Smooth muscle cell of the brain vasculature (primary cell): ENCODE measurements at regions not wholly inside any gene's neighbourhood (a gene's known extent, or its start where the extent isn't known, plus 50 kb on each side); places are given as distances from the start of the nearest gene placed in this dataset.

Experiments
- DNase-seq: peaks from one replicate; pipeline ENCODE4 v3.0.0-alpha.2; 2012; ENCODE audit warnings: low read depth, low spot score

DNA sequence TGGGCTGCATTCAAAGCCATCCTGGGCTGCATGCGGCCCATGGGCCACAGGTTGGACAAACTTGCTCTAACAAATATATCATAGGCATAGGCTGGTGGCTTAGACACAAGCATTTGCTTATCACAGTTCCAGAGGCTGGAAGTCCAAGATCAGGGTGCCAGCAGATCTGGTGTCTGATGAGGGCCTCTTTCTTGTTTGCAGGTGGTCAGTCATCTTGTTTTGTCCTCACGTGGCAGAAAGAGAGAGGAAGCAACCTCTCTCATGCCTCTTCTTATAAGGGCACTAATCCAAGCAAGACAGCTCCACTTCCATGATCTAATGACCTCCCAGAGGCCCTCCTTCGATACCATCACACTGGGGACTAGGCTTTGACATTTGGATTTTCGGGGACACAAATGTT is 238.7 kb upstream of the TNRC6C start:
- no peak for DNase-seq

DNA sequence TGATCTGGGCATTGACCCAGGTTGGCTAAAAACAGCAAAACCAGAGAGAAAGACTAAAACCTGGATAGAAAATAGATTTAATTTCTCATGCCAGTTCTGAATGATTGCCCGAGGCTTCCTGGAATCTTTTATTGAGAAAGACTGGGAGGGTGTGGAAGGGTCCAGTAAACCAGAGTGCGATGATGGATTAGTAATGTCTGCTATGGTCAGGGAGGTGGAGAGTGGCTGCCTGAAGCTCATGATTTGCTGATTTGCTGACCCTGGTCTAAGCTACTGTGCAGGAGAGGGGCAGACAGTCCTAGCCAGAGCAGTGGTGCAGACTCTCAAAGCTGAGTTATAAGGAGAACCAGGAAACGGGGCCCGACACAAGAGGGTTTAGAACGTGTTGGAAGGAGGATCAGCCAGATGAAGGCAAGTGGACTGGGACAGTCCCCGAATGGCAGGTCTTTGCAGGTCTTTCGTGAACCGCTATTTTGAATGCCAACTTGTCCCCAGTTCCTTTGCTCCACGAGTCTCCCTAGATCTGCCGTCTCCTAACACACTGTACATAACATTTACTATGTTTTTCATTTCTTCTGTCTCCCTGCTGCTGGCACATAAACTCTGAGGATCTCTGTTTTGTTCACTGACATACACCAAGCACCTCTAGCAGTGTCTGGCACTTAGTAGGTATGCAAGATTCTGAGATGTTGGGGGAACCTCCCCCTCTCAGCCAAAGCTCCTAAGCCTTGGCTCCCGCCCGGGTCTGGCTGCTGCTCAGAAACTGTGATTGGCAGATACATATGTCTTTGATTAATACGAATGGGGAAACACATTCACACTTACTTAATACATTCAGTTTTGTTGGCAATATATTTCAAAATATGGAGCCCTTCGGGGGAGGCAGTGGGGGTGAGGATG is 237.3 kb upstream of the TNRC6C start:
- no peak for DNase-seq

DNA sequence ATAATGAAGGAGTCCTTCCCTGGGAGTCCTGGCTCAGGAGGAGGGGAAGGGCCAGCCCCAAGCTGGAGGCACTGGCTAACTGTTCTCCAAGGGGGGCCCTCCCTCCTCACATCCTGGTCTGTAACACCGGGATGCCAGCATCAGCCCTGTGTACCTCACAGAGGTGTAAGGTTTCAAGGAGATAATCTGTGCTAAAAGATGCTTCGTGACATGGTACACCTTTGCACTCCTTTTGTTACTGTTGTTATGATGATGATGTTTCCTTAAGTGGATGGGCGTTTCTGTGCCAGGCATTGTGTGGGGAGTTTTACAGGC is 236.7 kb upstream of the TNRC6C start:
- DNase-seq = no peak

DNA sequence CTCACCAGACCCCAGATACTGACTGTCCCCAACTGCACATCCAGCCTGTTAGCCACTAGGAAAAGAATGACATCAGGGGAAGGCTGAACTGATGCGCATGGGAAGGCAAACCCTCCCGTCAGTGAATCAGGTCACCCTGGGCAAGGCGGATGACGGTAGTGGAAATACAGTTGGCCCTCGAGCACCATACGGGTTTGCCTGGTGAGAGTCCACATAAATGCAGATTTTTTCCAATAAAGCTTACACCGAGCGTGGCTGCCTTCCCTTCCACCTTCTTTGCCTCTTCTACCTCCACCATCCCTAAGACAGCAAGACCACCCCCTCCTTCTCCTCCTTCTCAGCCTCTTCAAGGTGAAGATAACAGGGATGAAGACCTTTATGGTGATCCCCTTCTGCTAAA is 236.1 kb upstream of the TNRC6C start:
- no peak for DNase-seq

DNA sequence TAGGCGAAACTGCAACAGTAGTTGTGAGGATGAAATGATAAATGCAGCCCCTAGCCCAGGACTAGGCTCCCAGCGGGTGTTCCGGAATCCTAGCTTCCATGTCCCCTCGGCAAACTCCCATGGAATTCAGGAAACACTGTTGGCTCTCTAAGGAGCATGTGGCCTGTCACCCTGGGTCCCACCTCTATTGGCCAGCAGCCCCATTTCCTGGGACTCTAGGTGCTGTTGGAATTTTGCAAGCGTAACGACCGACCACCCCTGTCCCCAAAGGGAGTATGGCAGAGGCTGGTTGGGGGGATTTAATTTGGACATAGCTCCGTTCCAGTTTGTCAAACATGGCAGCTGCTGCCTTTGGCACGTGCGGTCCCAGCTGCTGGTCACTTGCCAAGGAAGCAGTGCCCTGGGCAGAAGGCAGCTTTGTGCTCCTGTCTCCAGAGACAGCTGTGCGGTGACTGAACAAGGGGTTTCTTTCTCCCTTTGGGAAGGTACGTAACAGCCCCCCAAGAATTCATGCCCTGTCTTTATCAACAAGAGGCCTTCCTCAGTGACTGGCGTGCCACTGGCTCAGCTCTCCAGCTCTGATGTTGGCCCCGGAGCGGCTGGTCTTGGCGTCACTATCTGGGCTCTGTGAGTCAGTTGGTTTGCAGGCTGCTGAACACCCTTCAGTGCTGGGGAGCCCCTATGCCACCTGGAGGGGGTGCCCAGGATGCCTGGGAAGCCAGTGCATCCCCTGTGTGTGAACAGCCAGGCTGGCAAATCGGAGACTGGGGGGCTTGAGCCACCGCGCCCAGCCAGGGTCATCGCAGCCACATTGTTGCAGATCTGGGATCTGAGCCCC is 235.2 kb upstream of the TNRC6C start:
- DNase-seq = no peak

DNA sequence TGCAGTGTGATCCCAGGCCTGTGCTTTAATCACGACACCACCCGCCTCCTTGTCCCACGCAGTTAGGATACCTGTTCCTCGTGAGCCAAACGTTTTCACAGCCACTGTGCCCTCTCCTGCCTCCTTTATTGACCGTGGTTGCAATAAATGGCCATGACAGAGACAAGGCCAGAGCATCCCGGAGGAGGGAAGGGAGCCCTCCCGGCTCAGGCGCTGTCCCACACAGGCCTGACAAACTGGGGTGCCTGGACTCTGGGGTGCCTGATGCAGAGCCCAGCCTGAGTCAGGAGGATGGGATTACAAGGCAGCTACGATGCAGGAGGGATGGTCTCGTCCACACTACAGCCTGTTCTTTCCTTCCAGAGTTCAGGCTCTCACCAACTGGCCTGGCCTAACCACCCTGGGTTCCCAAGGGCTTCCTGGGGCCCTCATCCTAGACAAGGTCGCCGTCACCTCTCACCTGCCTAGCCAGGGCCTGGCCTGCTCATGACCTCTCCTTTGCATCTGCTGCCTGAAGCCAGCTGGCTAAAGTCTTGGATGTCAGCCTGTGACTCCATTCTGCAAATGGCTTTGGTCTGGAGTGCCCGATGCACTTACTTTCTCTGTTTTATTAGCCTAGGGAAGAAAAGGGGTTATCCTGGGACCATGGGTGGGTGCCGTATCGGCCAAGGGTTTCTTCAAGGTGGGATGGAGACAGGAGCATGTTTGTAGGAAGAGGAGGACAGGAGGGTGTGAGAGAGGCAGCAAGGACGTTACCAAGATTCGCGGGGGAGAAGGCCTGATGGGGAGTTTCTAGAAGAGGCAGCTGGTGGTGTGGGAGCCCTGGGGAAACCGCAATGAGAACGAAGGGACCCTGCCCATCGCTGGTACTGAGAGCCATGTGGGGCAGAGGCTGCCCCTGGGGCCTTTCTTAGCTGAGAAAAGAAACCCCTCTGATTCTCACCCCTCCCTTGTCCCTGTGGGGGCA is 234.3 kb upstream of the TNRC6C start:
- no peak for DNase-seq

DNA sequence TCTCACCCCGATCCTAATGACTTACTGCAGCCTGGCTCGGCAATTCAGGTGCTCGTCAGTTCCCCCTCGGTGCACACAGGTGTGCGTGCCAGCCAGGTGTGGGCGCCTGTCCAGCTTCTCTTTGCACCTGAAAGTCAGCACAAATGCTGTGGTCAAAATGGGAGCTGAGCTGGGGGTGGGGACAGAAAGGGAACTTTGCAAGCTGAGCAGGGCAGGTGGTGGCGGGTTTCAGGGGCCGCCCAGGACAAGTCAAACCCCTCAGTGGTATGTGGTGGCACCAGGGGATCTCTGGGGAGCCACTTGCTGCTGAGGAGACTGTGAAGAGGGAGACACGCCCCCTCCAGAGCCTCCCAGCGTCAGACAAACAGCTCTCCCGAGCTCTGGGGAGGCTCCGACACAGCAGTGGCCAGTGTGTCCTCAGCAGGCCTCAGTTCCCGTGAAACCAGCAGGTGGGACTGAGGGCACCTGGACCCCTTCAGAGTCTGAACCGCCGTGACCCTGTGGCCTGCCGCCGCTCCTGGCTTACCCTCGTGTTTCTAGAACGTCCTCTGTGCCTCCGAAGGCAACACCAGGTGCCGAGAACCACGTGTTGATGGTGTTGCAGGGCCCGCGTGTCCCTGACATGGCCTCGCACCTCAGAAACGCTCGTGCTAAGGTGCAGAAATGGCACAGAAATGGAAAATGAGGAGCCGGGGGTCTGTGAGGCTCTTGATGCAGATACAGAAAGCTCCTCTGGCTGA is 233.5 kb upstream of the TNRC6C start:
- DNase-seq = no peak

DNA sequence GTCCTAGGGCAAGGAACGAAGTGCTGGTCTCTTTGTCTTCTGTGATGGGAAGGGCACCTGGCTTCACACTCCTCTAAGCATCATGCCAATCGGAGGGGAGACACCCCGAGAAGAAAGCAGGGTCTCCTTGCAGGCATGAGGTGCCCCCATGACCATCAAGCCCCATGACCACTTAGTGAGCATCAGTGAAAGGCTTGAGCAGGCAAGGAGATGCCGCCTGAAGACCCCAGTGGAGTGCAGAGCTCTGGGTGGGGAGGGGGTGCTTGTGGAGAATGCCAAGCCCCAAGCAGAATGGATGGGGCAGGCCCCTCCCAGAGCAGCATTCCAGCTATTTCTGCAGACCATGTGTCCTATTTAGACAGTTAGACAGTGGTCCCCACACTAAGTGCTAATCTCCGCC is 232.7 kb upstream of the TNRC6C start:
- no peak for DNase-seq

DNA sequence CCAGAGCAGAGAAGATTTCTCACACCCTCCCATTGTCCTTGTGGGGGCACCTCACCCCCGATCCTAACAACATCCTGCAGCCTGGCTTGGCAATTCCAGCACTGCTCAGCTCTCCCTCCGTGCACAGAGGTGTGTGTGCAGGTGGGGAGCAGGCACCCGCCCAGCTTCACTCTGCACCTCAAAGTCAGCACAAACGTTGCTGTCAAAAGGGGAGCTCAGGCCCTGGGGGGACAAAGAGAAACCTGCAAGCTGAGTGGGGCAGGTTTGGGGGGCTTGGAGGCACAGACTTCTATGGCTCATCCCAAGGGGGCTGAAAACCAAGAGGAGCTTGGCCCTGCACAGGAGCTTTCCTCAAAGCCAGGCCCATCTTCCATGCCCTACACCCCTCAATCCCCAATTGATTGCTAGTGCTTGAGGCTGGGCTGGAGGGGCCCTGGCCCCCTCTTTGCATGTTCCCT is 231.9 kb upstream of the TNRC6C start:
- no peak for DNase-seq

DNA sequence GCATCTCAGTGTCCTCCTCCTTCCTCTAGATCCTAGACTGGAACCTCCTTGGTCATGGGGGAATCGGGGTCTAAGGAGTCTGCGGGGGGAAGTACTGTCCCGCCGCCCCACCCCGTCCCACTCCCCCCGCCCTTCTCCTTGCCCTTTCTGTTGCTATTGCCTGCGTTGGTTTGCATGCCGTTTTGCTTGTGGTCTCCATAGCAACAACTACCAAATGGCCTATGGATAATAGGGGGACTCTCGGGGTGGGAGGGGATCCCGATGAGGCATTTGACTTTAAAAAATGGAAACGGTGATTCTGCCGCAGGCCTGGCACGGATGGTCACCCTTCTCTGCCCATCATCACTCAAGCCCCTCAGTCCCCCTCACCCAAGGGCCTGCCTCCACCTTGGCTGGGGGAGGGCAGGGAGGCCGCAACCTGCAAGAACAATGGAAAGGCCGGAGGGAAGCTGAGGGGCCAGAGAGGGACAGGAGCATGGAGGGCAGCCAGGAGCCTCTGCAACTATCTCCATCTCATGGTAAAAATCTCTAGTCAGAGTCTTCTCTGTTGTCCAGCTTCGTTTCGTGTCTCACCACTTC is 231.4 kb upstream of the TNRC6C start:
- DNase-seq = no peak

DNA sequence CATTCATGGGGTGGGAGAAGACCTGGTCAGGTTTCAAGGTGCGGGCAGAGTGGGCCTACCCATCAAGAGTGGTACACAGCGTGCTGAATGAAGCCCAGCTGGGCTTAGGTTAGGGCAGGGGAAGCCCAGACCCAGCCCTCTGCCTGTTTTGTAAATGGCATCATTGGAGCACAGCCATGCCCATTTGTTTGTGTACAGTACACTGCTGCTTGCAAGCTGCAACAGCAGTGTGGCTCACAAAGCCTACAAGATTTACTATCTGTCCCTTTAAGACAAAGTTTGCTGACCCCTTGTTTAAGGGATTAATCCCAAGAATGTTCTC is 230.1 kb upstream of the TNRC6C start:
- DNase-seq = no peak

DNA sequence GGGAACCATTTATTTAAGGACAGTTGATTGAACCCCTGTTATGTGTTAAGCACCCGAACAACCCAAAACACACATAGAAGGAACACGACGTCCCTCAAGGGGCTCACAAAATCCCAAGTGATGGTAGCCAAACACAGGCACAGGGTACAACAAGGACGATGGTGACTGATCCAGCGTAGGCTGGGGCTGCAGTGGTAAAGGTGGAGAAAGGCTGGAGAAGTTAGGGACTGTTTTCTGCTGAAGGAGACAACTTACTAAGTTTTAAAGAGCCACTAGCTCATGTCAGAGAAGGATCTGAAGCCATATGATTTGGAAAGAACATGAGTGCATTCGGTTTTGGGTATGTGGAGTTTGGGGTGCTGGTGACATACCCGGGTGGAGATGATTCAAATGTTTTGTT is 229.6 kb upstream of the TNRC6C start:
- DNase-seq = no peak

DNA sequence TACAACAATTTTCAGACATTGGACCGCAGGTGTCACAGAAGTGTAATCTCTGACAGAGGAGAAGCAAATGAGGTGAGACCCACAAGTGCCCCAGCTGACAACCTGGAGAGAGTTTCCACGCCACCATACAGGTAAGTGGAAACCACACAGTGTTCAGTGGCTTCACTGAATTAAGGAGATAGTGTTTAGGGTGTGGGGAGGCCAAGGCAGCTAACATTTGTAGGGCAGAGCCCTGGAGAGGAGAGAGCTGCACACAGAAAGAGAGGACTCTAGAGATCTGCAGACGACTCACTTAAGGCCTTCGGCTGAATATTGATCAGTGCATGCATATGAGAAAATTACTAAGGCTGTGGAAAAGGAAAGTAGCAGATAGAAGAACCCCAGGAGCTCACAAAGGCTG is 228.9 kb upstream of the TNRC6C start:
- DNase-seq = no peak

DNA sequence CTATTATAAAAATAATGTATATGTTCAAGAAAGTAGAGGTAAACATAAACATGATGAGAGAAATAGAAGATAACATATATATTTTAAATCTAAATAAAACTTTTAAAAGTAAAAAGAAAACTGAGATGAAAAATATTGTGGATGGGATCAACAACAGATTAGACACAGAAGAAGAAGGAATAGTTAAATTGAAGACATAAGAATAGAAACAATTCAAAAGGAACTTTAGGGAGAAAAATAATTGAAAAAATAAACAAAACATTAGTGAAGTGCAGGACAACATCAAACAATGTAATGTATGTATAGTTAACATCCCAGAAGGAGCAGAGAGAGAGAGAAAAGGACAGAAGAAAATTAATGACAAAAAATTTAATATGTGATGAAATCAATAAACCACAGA is 228.1 kb upstream of the TNRC6C start:
- DNase-seq = no peak

DNA sequence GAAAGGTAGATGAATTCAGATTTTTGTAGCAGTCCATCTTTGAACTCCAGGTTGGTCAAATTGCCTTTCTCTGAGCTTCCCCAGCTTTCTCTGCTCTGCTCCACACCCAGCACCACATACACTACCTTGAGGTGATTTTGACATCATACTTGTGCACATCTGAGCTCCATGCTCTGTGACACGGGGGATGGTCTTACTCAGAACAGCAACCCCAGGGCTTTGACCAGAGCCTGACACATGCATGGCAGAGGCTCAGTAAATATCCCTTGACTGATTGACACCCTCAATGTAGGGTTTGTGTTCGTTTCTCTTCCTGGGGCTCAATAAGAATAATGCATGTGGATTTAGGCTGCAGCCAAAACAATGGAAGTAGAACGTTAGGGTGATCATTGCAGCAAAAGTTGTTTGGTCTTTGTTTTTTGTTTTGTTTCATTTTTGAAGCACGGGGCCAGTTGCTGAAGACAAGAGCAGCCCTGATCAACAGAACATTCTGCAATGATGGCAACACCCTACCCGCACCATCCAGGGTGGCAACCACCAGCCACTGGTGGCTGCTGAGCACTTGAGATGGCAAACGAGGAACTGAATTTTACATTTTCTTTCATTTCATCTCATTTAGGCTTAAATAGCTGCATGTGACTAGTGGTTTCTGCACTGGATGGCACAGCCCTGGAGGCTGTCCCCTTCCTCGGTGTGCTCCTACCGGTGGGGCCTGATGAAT is 224.8 kb upstream of the TNRC6C start:
- no peak for DNase-seq

DNA sequence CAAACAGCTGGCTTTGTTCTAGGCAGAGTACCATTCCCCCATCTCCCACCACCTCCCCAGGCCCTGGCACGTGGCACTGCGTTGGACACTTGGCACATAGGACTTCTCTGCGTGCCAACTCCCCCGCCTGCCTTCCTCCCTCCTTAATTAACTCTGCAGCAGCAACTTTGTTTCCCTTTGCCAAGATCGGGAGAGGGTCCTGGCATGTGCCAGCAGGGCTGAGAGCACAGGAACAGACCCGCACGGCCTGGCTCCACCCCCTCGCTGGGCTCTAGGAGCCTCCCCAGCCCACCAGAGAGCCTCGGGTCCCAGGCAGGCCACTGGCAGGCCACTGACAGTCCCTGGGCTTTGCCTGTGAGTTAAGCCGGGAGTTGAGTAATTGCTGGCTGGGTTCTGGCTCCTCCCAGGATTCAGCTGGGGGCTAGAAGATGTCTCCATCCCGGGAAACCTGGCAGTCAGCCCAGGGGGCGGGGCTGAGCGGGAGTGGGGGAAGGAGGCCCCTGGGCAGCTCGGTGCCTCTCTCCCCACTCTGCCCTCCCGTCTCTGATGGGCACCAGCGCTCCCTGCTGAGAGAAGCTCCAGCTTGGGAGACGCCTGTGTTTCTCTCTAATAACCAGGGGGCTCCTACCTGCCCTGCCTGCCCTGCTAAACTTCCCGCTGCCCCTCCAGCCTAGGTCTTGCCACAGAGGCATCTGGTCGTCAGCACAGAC is 224.0 kb upstream of the TNRC6C start:
- no peak for DNase-seq

DNA sequence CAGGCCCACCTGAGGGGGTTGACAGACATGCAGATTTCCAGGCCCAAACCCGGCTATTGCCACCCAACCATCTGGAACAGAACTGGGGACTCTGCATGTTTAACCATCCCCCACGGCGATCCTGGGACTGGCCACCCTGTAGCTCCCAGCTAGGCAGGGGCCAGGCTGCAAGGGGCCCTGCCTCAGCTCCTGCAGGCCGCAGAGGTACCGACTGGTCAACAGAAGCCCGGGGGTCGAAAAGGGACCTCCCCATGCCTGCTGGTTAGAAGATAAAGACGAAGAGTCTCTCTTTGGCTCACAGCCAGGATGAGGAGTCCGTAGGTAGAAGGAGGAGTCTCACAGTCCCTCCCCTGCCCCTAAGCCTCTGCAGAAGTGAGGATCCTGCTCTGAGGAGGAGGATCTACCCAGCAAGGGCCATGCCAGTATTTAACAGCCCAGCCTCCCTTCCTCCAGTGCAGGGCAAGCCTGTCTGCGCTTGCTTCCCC is 223.4 kb upstream of the TNRC6C start:
- no peak for DNase-seq

DNA sequence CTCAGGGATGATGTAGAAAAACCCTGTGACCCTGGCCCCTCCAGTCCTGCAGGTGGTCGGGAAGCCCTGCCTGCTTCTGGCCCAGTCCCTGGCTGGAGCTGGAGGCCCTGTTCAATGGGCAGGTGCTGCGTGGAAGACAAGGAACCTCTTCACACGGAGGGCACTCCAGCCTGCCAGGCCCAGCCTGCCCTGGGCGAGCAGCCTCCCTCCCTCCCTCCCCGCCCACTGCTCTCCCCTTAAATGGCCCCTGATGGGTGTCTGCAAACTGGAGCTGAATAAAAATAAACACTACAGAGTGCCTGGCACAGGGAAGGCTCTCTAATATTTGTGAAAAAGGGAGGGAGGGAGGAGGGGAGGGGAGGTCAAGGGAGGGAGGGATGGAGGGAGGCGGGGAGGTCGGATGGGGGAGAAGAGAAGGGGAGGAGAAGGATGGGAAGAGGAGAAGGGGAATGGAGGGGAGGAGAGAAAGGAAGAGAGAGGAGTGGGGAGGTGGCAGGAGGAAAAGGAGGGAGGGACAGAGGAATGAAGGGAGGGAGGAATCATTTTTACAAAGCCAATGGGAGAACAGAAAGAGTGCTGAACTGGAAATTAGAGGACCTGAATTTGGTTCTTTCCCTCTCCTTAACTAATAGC is 222.8 kb upstream of the TNRC6C start:
- no peak for DNase-seq

DNA sequence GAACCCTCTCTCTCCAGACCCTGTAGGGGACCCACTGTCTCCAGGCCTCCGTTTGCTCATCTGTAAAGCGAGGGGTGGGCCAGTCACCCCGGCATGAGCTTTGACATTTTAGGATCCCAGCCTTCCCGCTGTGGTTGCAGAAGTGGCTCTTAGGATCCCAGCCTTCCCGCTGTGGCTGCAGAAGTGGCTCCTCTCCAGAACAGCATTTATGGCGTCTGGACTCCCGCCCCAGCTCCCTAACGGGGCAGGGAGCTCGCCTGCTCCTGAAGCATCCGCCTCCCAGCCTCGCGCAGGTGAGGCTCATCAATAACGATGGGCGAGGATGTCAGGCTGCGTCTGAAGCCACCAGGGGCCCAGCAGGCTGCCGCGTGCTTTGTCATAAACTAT is 222.3 kb upstream of the TNRC6C start:
- DNase-seq = no peak
